ENCODE measurements at regions not wholly inside any gene's neighbourhood (a gene's known extent, or its start where the extent isn't known, plus 50 kb on each side); places are given as distances from the start of the nearest gene placed in this dataset.
A peak's percentile ranks its signal among the peaks of the same experiment; 100 is the strongest.
"Not testable (repeated sequence)": the region's sequence is repeated elsewhere in the genome, so short reads cannot be mapped to it uniquely, and the experiment has no call there.

GRCh38 chr5:86671536-86671935 lies 53.8 kb downstream of the COX7C start:
- DNase-seq (ENCODE audit: low spot score): no peak

- DNase-seq (ENCODE audit: low spot score): no peak
Observed at GRCh38 chr5:86674069-86674468, 56.3 kb downstream of the COX7C start.

GRCh38 chr5:86675311-86675710 lies 57.6 kb downstream of the COX7C start:
- no peak for DNase-seq (ENCODE audit: low spot score)

GRCh38 chr5:86679529-86679928 lies 61.8 kb downstream of the COX7C start:
- DNase-seq (ENCODE audit: low spot score): peak; percentile 58

- DNase-seq (ENCODE audit: low spot score): no peak
Observed at GRCh38 chr5:86679949-86680348, 62.2 kb downstream of the COX7C start.

GRCh38 chr5:86684222-86684621 lies 66.5 kb downstream of the COX7C start:
- DNase-seq (ENCODE audit: low spot score): no peak

- no peak for DNase-seq (ENCODE audit: low spot score)
Observed at GRCh38 chr5:86686046-86686445, 68.3 kb downstream of the COX7C start.

GRCh38 chr5:86688406-86688805 lies 70.7 kb downstream of the COX7C start:
- DNase-seq (ENCODE audit: low spot score): no peak

GRCh38 chr5:86689103-86689729 lies 71.5 kb downstream of the COX7C start:
- DNase-seq (ENCODE audit: low spot score): no peak

GRCh38 chr5:86709157-86709881 lies 91.6 kb downstream of the COX7C start:
- DNase-seq (ENCODE audit: low spot score): no peak

GRCh38 chr5:86716121-86716520 lies 98.4 kb downstream of the COX7C start:
- no peak for DNase-seq (ENCODE audit: low spot score)

- not testable (repeated sequence) for DNase-seq (ENCODE audit: low spot score)
Observed at GRCh38 chr5:86731319-86732117, 113.8 kb downstream of the COX7C start.

- no peak for DNase-seq (ENCODE audit: low spot score)
Observed at GRCh38 chr5:86735370-86735769, 117.6 kb downstream of the COX7C start.

GRCh38 chr5:86737579-86737978 lies 119.8 kb downstream of the COX7C start:
- no peak for DNase-seq (ENCODE audit: low spot score)

- no peak for DNase-seq (ENCODE audit: low spot score)
Observed at GRCh38 chr5:86748538-86749105, 130.9 kb downstream of the COX7C start.

- DNase-seq (ENCODE audit: low spot score): no peak
Observed at GRCh38 chr5:86749841-86750240, 132.1 kb downstream of the COX7C start.

- peak; percentile 10 for DNase-seq (ENCODE audit: low spot score)
Observed at GRCh38 chr5:86756839-86757238, 139.1 kb downstream of the COX7C start.

- no peak for DNase-seq (ENCODE audit: low spot score)
Observed at GRCh38 chr5:86757824-86758223, 140.1 kb downstream of the COX7C start.

- DNase-seq (ENCODE audit: low spot score): no peak
Observed at GRCh38 chr5:86760661-86761060, 142.9 kb downstream of the COX7C start.

- DNase-seq (ENCODE audit: low spot score): no peak
Observed at GRCh38 chr5:86763929-86764328, 146.2 kb downstream of the COX7C start.

- no peak for DNase-seq (ENCODE audit: low spot score)
Observed at GRCh38 chr5:86765778-86766502, 148.2 kb downstream of the COX7C start.

GRCh38 chr5:86768699-86769202 lies 151.0 kb downstream of the COX7C start:
- no peak for DNase-seq (ENCODE audit: low spot score)

Measured in NAMALWA (cell line).